ENCODE measurements at regions not wholly inside any gene's neighbourhood (a gene's known extent, or its start where the extent isn't known, plus 50 kb on each side); places are given as distances from the start of the nearest gene placed in this dataset.

- no peak overlapping the region for H2AFZ ChIP-seq (ENCODE audit: low read depth, low read length)
Measured at GRCh38 chr11:128052912-128053641, 534.3 kb downstream of the ETS1 start.

GRCh38 chr11:128048121-128048520 is 539.2 kb downstream of the ETS1 start:
- Histone ChIP-seq H3K36me3 (replicated peaks; ENCODE audit: low read depth, low read length) (no peaks in the 10 kb centered on the region), H3K27me3 (ENCODE audit: low read depth, low read length) (peaks cover 22% of the 10 kb centered on the region), H3K9ac (ENCODE audit: low read length) (no peak overlapping the region), H3K4me3 (ENCODE audit: low read length) (no peak overlapping the region), H3K9me3 (ENCODE audit: insufficient read depth, low read length) (no peaks in the 10 kb centered on the region), H4K20me1 (ENCODE audit: insufficient read depth, low read length) (no peaks in the 10 kb centered on the region), H3K4me1 (ENCODE audit: low read length) (no peaks in the 10 kb centered on the region), H2AFZ (ENCODE audit: low read depth, low read length) (no peak overlapping the region), H3K27ac (ENCODE audit: low read length) (no peak overlapping the region), H3K4me2 (ENCODE audit: low read length) (no peak overlapping the region), H3K79me2 (ENCODE audit: low read length) (no peaks in the 10 kb centered on the region)
- TF ChIP-seq CTCF (IDR thresholded peaks at IDR 0.05; ENCODE audit: low read depth, low read length) (no peak), EZH2phosphoT487 (IDR thresholded peaks at IDR 0.05; ENCODE audit: low read depth) (no peak)

More at GRCh38 chr11:128052912-128053641, 534.3 kb downstream of the ETS1 start:
- Histone ChIP-seq H3K27ac (ENCODE audit: low read length) (no peak overlapping the region), H3K36me3 (replicated peaks; ENCODE audit: low read depth, low read length) (no peaks in the 10 kb centered on the region), H3K79me2 (ENCODE audit: low read length) (no peaks in the 10 kb centered on the region), H3K4me1 (ENCODE audit: low read length) (no peaks in the 10 kb centered on the region), H3K9me3 (ENCODE audit: insufficient read depth, low read length) (no peaks in the 10 kb centered on the region), H3K4me3 (ENCODE audit: low read length) (no peak overlapping the region), H3K4me2 (ENCODE audit: low read length) (no peak overlapping the region), H4K20me1 (ENCODE audit: insufficient read depth, low read length) (no peaks in the 10 kb centered on the region), H3K9ac (ENCODE audit: low read length) (no peak overlapping the region), H3K27me3 (ENCODE audit: low read depth, low read length) (no peaks in the 10 kb centered on the region)
- no peak for TF ChIP-seq CTCF (IDR thresholded peaks at IDR 0.05; ENCODE audit: low read depth, low read length)
- no peak for TF ChIP-seq EZH2phosphoT487 (IDR thresholded peaks at IDR 0.05; ENCODE audit: low read depth)

DNA sequence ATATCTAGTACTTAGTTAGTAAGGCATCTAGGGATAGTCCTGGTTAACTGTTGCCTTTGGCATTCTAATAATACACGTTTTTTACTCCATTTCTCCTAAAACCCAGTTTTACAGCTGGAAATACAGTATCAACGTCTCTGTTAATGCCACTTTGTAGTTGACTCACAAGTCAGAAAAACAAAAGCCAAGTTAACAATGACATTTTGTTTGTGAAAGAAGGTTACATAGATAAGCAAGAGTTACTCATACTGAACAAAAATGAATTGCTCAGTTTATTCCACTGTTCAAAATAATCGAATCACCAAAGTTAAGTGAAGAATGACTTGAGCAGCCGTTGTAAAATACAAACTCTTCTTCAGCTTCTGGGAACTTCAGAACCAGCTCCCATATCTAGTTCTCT is 540.3 kb downstream of the ETS1 start:
- H3K4me1 ChIP-seq (ENCODE audit: low read length) = no peaks in the 10 kb centered on the region
- H3K27ac ChIP-seq (ENCODE audit: low read length) = no peak overlapping the region
- no peak overlapping the region for H3K4me2 ChIP-seq (ENCODE audit: low read length)
- H2AFZ ChIP-seq (ENCODE audit: low read depth, low read length) = no peak overlapping the region
- no peak overlapping the region for H3K4me3 ChIP-seq (ENCODE audit: low read length)
- no peaks in the 10 kb centered on the region for H3K36me3 ChIP-seq (replicated peaks; ENCODE audit: low read depth, low read length)
- H3K27me3 ChIP-seq (ENCODE audit: low read depth, low read length) = peaks cover 26% of the 10 kb centered on the region
- no peak overlapping the region for H3K9ac ChIP-seq (ENCODE audit: low read length)
- no peak for TF ChIP-seq CTCF (IDR thresholded peaks at IDR 0.05; ENCODE audit: low read depth, low read length)
- TF ChIP-seq EZH2phosphoT487 (IDR thresholded peaks at IDR 0.05; ENCODE audit: low read depth) = no peak
- no peaks in the 10 kb centered on the region for H4K20me1 ChIP-seq (ENCODE audit: insufficient read depth, low read length)
- H3K9me3 ChIP-seq (ENCODE audit: insufficient read depth, low read length) = no peaks in the 10 kb centered on the region
- no peaks in the 10 kb centered on the region for H3K79me2 ChIP-seq (ENCODE audit: low read length)

DNA sequence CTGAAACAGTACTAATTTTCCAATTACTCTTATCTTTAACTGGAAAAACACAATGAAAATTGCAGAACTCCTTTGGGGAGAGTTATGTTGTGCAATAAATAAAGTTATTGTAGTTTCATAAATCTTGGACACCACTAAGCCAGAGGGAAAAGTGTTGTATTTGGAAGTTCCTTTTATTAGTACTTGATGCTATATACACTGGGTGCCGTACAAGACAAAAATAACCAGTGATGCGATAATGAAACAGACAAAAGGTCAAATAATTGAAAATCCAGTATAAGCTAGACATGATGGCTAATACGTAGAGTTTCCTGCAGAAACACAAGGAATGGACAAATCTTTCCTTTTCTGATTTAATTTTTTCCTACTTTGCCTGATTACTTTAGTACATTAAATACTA is 541.1 kb downstream of the ETS1 start:
- TF ChIP-seq EZH2phosphoT487 (IDR thresholded peaks at IDR 0.05; ENCODE audit: low read depth) (no peak), CTCF (IDR thresholded peaks at IDR 0.05; ENCODE audit: low read depth, low read length) (no peak)

More for the DNA sequence above, 541.1 kb downstream of the ETS1 start:
- H4K20me1 ChIP-seq (ENCODE audit: insufficient read depth, low read length) = no peaks in the 10 kb centered on the region
- H3K27ac ChIP-seq (ENCODE audit: low read length) = no peak overlapping the region
- H3K9ac ChIP-seq (ENCODE audit: low read length) = no peak overlapping the region
- no peaks in the 10 kb centered on the region for H3K9me3 ChIP-seq (ENCODE audit: insufficient read depth, low read length)
- H3K4me1 ChIP-seq (ENCODE audit: low read length) = no peaks in the 10 kb centered on the region
- H3K36me3 ChIP-seq (replicated peaks; ENCODE audit: low read depth, low read length) = no peaks in the 10 kb centered on the region
- H2AFZ ChIP-seq (ENCODE audit: low read depth, low read length) = no peak overlapping the region
- H3K79me2 ChIP-seq (ENCODE audit: low read length) = no peaks in the 10 kb centered on the region
- peaks cover 30% of the 10 kb centered on the region for H3K27me3 ChIP-seq (ENCODE audit: low read depth, low read length)
- no peak overlapping the region for H3K4me3 ChIP-seq (ENCODE audit: low read length)
- no peak overlapping the region for H3K4me2 ChIP-seq (ENCODE audit: low read length)

Measured in OCI-LY3 (cell line).